GM12872 (cell line): ENCODE measurements at regions not wholly inside any gene's neighbourhood (a gene's known extent, or its start where the extent isn't known, plus 50 kb on each side); places are given as distances from the start of the nearest gene placed in this dataset.

Experiments
- TF ChIP-seq, protein P1 (sequence below): IDR thresholded peaks from 3 replicates; pipeline ENCODE4 v1.5.1; 2011; ENCODE audit warnings: low read depth, mild to moderate bottlenecking, low read length, moderate library complexity; ENCODE audit not compliant: insufficient read depth

GRCh38 chr17:77756028-77756427, 202.5 kb upstream of the TNRC6C start:
- TF ChIP-seq, protein P1, sequence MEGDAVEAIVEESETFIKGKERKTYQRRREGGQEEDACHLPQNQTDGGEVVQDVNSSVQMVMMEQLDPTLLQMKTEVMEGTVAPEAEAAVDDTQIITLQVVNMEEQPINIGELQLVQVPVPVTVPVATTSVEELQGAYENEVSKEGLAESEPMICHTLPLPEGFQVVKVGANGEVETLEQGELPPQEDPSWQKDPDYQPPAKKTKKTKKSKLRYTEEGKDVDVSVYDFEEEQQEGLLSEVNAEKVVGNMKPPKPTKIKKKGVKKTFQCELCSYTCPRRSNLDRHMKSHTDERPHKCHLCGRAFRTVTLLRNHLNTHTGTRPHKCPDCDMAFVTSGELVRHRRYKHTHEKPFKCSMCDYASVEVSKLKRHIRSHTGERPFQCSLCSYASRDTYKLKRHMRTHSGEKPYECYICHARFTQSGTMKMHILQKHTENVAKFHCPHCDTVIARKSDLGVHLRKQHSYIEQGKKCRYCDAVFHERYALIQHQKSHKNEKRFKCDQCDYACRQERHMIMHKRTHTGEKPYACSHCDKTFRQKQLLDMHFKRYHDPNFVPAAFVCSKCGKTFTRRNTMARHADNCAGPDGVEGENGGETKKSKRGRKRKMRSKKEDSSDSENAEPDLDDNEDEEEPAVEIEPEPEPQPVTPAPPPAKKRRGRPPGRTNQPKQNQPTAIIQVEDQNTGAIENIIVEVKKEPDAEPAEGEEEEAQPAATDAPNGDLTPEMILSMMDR = no peak

DNA sequence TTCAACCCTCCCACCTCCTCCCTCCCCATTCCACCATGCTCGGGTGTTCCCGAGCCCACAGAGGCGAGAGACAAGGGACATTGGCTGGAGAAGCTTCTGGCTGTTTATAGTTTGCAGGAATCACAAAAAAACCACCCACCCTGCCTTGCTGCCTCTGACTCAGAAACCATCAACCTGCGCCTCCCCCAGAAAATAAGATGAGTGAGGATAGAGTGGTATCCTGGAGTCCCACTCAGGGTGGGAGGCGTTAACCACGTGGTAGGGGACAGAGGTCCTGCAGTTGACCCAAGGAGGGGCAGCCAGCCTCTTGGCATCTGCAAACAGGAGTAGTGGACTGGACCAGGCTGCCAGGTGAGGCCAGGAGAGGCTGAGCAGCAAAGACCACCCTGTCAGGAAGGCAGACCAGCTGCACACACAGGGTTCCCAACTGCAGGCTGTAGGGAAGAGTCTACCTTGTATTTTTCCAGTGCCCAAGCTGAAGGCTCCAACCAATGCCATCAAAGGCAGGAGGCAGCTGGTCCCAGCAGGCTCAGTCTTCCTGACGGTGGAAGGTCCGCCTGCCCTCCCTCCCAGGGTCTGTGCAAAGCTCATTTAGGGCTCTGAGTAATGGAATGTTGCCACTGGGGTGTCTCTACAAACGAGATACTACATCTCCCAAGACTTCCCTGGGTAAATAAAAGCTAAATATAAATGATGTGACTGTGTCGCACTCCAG, 201.5 kb upstream of the TNRC6C start:
- TF ChIP-seq, protein P1 = no peak

DNA sequence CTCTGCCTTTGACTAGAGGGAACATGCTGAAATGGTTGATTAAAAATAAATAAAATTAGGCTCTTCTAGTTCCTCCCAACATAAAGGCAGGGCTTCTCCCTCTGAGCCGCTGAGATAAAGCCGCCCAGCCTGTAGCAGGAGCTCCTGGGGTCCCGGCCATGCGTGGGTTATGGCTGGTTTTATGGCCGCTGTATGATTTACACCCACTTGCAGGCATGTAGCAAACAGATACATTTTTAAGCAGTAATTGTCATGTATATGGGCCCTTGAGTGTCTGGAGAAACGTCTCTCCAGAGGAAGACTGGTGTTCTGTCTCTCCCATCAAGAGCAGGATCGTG, 201.0 kb upstream of the TNRC6C start:
- TF ChIP-seq, protein P1 = no peak

GRCh38 chr17:77763023-77763422, 195.5 kb upstream of the TNRC6C start:
- TF ChIP-seq, protein P1 = no peak

GRCh38 chr17:77763575-77763974, 194.9 kb upstream of the TNRC6C start:
- TF ChIP-seq, protein P1 = no peak

DNA sequence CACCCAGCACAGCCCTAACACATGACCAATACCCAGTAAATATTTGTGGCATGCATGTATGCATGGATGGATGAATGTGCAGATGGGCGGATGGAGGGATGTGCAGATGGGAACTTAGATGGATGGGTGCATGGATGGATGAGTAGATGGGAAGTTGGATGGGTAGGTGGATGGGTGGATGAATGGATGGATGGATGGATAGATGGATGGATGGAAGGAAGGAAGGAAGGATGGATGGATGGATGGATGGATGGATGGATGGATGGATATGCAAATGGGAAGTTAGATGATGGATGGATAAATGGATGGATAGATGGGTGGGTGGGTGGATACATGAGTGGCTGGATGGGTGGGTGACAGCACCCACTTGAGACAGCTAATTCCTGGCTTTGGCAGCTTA, 193.2 kb upstream of the TNRC6C start:
- TF ChIP-seq, protein P1 = no peak

- TF ChIP-seq, protein P1 = no peak
Measured at GRCh38 chr17:77767148-77767547, 191.4 kb upstream of the TNRC6C start.

GRCh38 chr17:77768248-77768852, 190.2 kb upstream of the TNRC6C start:
- TF ChIP-seq, protein P1 = no peak
